GM21360 (cell line): ENCODE measurements at regions not wholly inside any gene's neighbourhood (a gene's known extent, or its start where the extent isn't known, plus 50 kb on each side); places are given as distances from the start of the nearest gene placed in this dataset.

Experiments used
- ATAC-seq: cut with Tn5 transposase; IDR thresholded peaks from one replicate; pipeline ENCODE4 v1.9.1; 2021; ENCODE audit warnings: mild to moderate bottlenecking, moderate library complexity; ENCODE audit not compliant: unreplicated experiment

GRCh38 chr14:32254952-32255679 is 52.0 kb upstream of the RNU6-8 start:
- ATAC-seq: peak; percentile 46

DNA sequence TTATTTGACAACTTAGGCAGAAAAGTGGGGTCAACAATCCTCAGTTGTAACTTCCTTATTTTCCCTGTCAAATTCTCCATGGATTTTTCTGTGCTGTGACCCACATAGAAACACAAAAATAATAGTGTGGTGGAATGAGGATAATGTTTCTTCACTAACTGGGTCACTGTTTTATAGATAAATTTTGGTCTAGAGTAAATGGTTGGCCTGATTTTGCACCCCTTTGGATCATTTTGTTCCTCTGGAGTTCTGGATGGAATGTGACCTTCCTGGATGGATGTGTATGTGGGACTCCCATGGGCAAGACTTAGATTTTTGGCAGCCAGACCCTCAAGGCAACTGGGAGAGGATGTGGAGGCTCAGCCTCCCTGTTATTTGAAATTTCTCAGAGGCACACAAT is 52.7 kb upstream of the RNU6-8 start:
- no peak for ATAC-seq

DNA sequence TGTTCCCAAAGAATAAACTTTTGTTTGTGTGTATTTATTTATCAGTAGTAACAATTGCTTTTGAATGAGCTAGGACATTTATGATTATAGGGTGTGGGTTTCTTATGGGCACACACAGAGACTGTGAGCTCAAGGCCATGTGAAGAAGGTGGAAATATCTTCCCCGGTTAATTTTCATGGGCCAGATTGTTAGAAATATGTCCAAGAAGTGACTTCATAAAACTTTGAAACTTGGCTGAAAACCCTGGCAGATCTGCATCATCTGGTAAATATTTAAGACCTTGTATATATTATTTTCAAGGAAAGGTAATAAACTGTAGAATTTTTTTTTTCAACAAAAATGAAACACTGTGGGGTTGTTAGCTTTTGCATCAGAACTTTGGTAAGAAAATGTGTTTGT is 53.5 kb upstream of the RNU6-8 start:
- no peak for ATAC-seq

DNA sequence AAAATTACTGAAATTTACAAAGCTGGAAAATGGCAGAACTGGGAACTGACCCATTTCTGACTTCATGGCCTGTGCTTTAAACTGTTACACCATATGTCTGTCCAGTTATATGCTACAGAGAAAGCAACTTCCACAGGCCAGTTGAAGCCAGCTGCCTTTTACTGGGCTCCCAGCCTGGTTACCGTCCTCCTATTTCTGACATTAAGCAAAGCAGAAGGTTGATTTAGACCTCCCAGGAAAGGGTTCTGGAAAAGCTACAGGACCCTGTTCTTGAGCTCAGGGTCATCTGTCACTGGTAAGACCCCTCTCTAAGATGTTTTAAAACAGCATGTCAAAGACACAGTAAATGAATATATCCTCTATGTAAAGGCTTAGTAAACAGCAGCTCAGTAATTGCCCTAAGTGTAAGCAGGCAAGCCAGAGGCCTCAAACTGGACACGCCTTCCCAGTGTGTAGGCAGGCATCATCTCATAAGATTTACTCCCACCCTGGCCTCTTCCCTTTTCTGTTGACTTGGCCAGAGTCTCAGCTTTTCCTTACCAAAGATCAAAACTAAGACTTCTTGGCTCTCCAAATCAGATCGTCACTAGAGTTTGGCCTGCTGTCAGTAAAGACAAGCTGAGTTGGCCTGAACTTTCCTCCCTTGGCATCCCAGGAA is 55.4 kb upstream of the RNU6-8 start:
- no peak for ATAC-seq

- peak; percentile 83 for ATAC-seq
Observed at GRCh38 chr14:32259368-32260013, 56.4 kb upstream of the RNU6-8 start.

- no peak for ATAC-seq
Observed at GRCh38 chr14:32263939-32264567, 61.0 kb upstream of the RNU6-8 start.

GRCh38 chr14:32265584-32265983 is 62.5 kb upstream of the RNU6-8 start:
- no peak for ATAC-seq

DNA sequence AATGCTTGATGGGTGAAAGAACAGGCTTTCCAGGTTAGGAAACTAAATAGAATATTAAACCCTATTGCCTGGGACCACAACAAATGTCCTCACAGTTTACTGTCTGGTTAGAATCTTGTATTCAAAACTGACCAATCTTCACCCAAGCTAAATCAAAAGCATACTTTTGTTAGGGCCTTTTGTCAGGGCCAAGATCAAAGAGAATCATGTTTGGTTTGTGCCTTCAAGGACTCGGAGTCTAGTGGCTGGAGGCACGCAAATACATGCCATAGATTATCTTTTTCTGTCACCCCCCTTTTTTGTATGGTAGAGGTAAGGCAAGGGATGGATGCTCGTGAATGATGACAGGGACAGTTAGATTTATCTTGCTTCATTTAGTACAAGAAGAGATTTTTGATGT is 51.1 kb upstream of the AKAP6 start:
- no peak for ATAC-seq
